WTC11 (cell line): ENCODE measurements at regions not wholly inside any gene's neighbourhood (a gene's known extent, or its start where the extent isn't known, plus 50 kb on each side); places are given as distances from the start of the nearest gene placed in this dataset.

Experiments used
- ATAC-seq: fragments of 200-7000 bp; cut with Tn5 transposase; 2 replicates; pipeline ENCODE4 v1.10.0; 2021; ENCODE audit warnings: mild to moderate bottlenecking, moderate library complexity
- CTCF ChIA-PET: fragments of 300-600 bp; sonication (Branson Sonifier 250); formaldehyde crosslinking; loops from one replicate; lab custom pipeline; 2021; ENCODE audit warnings: antibody characterized with exemption; lab: Charles Lee
- POLR2A ChIA-PET: fragments of 350-600 bp; sonication (Branson Sonifier 250); formaldehyde crosslinking; loops from one replicate; lab custom pipeline; 2021; ENCODE audit warnings: antibody characterized with exemption; lab: Charles Lee
- DNase-seq: peaks from one replicate; pipeline ENCODE4 v3.0.0; 2021; ENCODE audit warnings: low spot score
- H3K27ac Mint-ChIP-seq: 2 replicates; pipeline ENCODE4 v1.8.0; 2021; ENCODE audit warnings: mixed read lengths
- H3K27me3 Mint-ChIP-seq: 2 replicates; pipeline ENCODE4 v1.8.0; 2021; ENCODE audit warnings: low read depth, mild to moderate bottlenecking, moderate library complexity, mixed read lengths
- H3K36me3 Mint-ChIP-seq: 2 replicates; pipeline ENCODE4 v1.8.0; 2021; ENCODE audit warnings: mixed read lengths
- H3K4me1 Mint-ChIP-seq: 2 replicates; pipeline ENCODE4 v1.8.0; 2022; ENCODE audit warnings: mixed read lengths
- H3K4me3 Mint-ChIP-seq: 2 replicates; pipeline ENCODE4 v1.8.0; 2021; ENCODE audit warnings: mild to moderate bottlenecking, moderate library complexity, mixed read lengths
- H3K9me3 Mint-ChIP-seq: 2 replicates; pipeline ENCODE4 v1.8.0; 2021; ENCODE audit warnings: mixed read lengths
- ATF1 ChIP-seq: sonication (generic); formaldehyde crosslinking; IDR thresholded peaks from 2 replicates; pipeline ENCODE4 v1.8.1; 2023; ENCODE audit warnings: mild to moderate bottlenecking, moderate library complexity, missing genetic modification reagents
- GTF2I ChIP-seq: fragments of 250-450 bp; sonication (Bioruptor Pico); conservative IDR thresholded peaks from 2 replicates; pipeline ENCODE4 v1.4.0; 2021; ENCODE audit warnings: mild to moderate bottlenecking
- MYBL2 ChIP-seq: sonication (generic); formaldehyde crosslinking; IDR thresholded peaks from 2 replicates; pipeline ENCODE4 v1.8.1; 2023; ENCODE audit warnings: mild to moderate bottlenecking, moderate library complexity, missing genetic modification reagents
- NR1H2 ChIP-seq: sonication (generic); formaldehyde crosslinking; IDR thresholded peaks from 2 replicates; pipeline ENCODE4 v1.9.0; 2021; ENCODE audit warnings: mild to moderate bottlenecking, moderate library complexity, missing genetic modification reagents
- PRRX2 ChIP-seq: fragments of 250-450 bp; sonication (Bioruptor Pico); IDR thresholded peaks from 2 replicates; pipeline ENCODE4 v1.8.0; 2021; ENCODE audit warnings: mild to moderate bottlenecking
- SMAD4 ChIP-seq: sonication (generic); formaldehyde crosslinking; IDR thresholded peaks from 2 replicates; pipeline ENCODE4 v1.8.0; 2022; ENCODE audit warnings: mild to moderate bottlenecking, missing genetic modification reagents
- TEAD4 ChIP-seq: sonication (generic); formaldehyde crosslinking; IDR thresholded peaks from 2 replicates; pipeline ENCODE4 v1.8.0; 2022; ENCODE audit warnings: mild to moderate bottlenecking, missing genetic modification reagents
- ZNF232 ChIP-seq: sonication (generic); formaldehyde crosslinking; IDR thresholded peaks from 2 replicates; pipeline ENCODE4 v1.8.0; 2022; ENCODE audit warnings: mild to moderate bottlenecking, missing genetic modification reagents
- ZNF263 ChIP-seq: sonication (generic); formaldehyde crosslinking; IDR thresholded peaks from 2 replicates; pipeline ENCODE4 v1.8.1; 2022; ENCODE audit warnings: low read depth, mild to moderate bottlenecking, moderate library complexity, missing genetic modification reagents
- ZNF416 ChIP-seq: fragments of 250-450 bp; sonication (Bioruptor Pico); IDR thresholded peaks from 2 replicates; pipeline ENCODE4 v1.9.0; 2021; ENCODE audit warnings: mild to moderate bottlenecking, inconsistent platforms
- TF ChIP-seq, protein P1 (sequence below): fragments of 200-600 bp; IDR thresholded peaks from 2 replicates; pipeline ENCODE4 v1.8.0; 2022; ENCODE audit warnings: antibody characterized with exemption
- TF ChIP-seq, protein P2 (sequence below): sonication (generic); formaldehyde crosslinking; IDR thresholded peaks from 2 replicates; pipeline ENCODE4 v1.8.0; 2022; ENCODE audit warnings: mild to moderate bottlenecking, missing genetic modification reagents
- TF ChIP-seq, protein P3 (sequence below): sonication (generic); formaldehyde crosslinking; IDR thresholded peaks from 2 replicates; pipeline ENCODE4 v1.8.0; 2022; ENCODE audit warnings: mild to moderate bottlenecking, missing genetic modification reagents
- TF ChIP-seq, protein P4 (sequence below): sonication (generic); formaldehyde crosslinking; IDR thresholded peaks from 2 replicates; pipeline ENCODE4 v1.8.1; 2023; ENCODE audit warnings: mild to moderate bottlenecking, missing genetic modification reagents, moderate library complexity
- TF ChIP-seq, protein P5 (sequence below): sonication (generic); formaldehyde crosslinking; IDR thresholded peaks from 2 replicates; pipeline ENCODE4 v1.8.1; 2022; ENCODE audit warnings: low read depth, missing genetic modification reagents, borderline replicate concordance
- TF ChIP-seq, protein P6 (sequence below): sonication (generic); formaldehyde crosslinking; conservative IDR thresholded peaks from 2 replicates; pipeline ENCODE4 v1.8.1; 2022; ENCODE audit warnings: mild to moderate bottlenecking, missing genetic modification reagents
- TF ChIP-seq, protein P7 (sequence below): fragments of 250-450 bp; sonication (Bioruptor Pico); IDR thresholded peaks from 2 replicates; pipeline ENCODE4 v1.9.0; 2021; ENCODE audit warnings: mild to moderate bottlenecking
- TF ChIP-seq, protein P8 (sequence below): fragments of 250-450 bp; sonication (Bioruptor Pico); IDR thresholded peaks from 2 replicates; pipeline ENCODE4 v2.1.2; 2022; ENCODE audit warnings: mild to moderate bottlenecking, moderate library complexity

DNA sequence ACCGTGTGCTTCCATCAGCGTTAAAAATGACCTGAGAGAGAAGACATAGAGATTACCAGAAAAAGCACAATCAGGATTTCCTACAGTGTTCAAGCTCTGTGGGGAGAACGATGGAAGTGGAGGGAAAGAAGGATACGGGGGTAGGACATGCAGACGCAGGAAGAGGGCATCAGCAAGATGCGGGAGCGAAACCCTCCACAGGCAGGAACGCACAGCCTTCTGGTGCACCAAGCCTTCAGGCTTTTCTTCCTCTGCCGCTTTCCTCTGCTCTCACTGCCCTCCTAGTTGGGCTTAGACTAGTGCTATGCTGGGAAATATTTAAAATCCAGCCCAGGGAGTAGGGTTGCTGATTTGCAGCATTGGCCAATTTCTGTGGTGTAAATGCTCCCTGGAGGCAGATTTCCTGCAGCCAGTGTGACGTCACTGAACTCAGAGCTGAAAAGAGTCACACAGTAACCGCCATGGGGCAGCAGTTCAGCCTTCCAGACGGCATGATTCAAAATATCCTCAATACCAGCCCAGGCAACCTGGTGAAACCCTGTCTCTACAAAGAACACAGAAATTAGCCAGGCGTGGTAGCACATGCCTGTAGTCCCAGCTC lies 205.1 kb upstream of the SOX1 start:
- ATAC-seq (no peak), DNase-seq (no peak)
- Mint-ChIP-seq H3K9me3 (peaks cover 11% of the 10 kb centered on the region), H3K4me1 (peaks cover 37% of the 10 kb centered on the region), H3K27ac (no peak overlapping the region), H3K27me3 (peaks cover 7% of the 10 kb centered on the region), H3K4me3 (no peak overlapping the region), H3K36me3 (peaks cover 7% of the 10 kb centered on the region; the same call in 1 of the 2 replicates)
- ChIA-PET POLR2A (no interaction called here), CTCF (no interaction called here)
- no peak for TF ChIP-seq PRRX2 (CRISPR knock-in tag)
- TF ChIP-seq, protein P1, sequence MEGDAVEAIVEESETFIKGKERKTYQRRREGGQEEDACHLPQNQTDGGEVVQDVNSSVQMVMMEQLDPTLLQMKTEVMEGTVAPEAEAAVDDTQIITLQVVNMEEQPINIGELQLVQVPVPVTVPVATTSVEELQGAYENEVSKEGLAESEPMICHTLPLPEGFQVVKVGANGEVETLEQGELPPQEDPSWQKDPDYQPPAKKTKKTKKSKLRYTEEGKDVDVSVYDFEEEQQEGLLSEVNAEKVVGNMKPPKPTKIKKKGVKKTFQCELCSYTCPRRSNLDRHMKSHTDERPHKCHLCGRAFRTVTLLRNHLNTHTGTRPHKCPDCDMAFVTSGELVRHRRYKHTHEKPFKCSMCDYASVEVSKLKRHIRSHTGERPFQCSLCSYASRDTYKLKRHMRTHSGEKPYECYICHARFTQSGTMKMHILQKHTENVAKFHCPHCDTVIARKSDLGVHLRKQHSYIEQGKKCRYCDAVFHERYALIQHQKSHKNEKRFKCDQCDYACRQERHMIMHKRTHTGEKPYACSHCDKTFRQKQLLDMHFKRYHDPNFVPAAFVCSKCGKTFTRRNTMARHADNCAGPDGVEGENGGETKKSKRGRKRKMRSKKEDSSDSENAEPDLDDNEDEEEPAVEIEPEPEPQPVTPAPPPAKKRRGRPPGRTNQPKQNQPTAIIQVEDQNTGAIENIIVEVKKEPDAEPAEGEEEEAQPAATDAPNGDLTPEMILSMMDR, result no peak
- TF ChIP-seq, protein P2, sequence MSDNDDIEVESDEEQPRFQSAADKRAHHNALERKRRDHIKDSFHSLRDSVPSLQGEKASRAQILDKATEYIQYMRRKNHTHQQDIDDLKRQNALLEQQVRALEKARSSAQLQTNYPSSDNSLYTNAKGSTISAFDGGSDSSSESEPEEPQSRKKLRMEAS, result no peak
- TF ChIP-seq, protein P3, sequence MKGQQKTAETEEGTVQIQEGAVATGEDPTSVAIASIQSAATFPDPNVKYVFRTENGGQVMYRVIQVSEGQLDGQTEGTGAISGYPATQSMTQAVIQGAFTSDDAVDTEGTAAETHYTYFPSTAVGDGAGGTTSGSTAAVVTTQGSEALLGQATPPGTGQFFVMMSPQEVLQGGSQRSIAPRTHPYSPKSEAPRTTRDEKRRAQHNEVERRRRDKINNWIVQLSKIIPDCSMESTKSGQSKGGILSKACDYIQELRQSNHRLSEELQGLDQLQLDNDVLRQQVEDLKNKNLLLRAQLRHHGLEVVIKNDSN (CRISPR knock-in tag), result no peak
- TF ChIP-seq, protein P4, sequence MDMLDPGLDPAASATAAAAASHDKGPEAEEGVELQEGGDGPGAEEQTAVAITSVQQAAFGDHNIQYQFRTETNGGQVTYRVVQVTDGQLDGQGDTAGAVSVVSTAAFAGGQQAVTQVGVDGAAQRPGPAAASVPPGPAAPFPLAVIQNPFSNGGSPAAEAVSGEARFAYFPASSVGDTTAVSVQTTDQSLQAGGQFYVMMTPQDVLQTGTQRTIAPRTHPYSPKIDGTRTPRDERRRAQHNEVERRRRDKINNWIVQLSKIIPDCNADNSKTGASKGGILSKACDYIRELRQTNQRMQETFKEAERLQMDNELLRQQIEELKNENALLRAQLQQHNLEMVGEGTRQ, result no peak
- no peak for TF ChIP-seq ZNF232 (CRISPR knock-in tag)
- TF ChIP-seq NR1H2 (CRISPR knock-in tag), result no peak
- TF ChIP-seq, protein P5, sequence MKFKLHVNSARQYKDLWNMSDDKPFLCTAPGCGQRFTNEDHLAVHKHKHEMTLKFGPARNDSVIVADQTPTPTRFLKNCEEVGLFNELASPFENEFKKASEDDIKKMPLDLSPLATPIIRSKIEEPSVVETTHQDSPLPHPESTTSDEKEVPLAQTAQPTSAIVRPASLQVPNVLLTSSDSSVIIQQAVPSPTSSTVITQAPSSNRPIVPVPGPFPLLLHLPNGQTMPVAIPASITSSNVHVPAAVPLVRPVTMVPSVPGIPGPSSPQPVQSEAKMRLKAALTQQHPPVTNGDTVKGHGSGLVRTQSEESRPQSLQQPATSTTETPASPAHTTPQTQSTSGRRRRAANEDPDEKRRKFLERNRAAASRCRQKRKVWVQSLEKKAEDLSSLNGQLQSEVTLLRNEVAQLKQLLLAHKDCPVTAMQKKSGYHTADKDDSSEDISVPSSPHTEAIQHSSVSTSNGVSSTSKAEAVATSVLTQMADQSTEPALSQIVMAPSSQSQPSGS (CRISPR knock-in tag), result no peak
- TF ChIP-seq ATF1 (CRISPR knock-in tag), result no peak
- TF ChIP-seq GTF2I (CRISPR knock-in tag), result no peak
- TF ChIP-seq SMAD4, result no peak
- TF ChIP-seq, protein P6, sequence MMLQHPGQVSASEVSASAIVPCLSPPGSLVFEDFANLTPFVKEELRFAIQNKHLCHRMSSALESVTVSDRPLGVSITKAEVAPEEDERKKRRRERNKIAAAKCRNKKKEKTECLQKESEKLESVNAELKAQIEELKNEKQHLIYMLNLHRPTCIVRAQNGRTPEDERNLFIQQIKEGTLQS (CRISPR knock-in tag), result no peak
- TF ChIP-seq ZNF416, result no peak
- TF ChIP-seq TEAD4, result no peak
- TF ChIP-seq ZNF263, result no peak
- TF ChIP-seq, protein P7, sequence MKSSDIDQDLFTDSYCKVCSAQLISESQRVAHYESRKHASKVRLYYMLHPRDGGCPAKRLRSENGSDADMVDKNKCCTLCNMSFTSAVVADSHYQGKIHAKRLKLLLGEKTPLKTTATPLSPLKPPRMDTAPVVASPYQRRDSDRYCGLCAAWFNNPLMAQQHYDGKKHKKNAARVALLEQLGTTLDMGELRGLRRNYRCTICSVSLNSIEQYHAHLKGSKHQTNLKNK (CRISPR knock-in tag), result no peak
- TF ChIP-seq MYBL2 (CRISPR knock-in tag), result no peak
- TF ChIP-seq, protein P8, sequence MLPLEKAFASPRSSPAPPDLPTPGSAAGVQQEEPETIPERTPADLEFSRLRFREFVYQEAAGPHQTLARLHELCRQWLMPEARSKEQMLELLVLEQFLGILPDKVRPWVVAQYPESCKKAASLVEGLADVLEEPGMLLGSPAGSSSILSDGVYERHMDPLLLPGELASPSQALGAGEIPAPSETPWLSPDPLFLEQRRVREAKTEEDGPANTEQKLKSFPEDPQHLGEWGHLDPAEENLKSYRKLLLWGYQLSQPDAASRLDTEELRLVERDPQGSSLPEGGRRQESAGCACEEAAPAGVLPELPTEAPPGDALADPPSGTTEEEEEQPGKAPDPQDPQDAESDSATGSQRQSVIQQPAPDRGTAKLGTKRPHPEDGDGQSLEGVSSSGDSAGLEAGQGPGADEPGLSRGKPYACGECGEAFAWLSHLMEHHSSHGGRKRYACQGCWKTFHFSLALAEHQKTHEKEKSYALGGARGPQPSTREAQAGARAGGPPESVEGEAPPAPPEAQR (CRISPR knock-in tag), result no peak
